ENCODE measurements at regions not wholly inside any gene's neighbourhood (a gene's known extent, or its start where the extent isn't known, plus 50 kb on each side); places are given as distances from the start of the nearest gene placed in this dataset.
"Not testable (repeated sequence)": the region's sequence is repeated elsewhere in the genome, so short reads cannot be mapped to it uniquely, and the experiment has no call there.

DNA sequence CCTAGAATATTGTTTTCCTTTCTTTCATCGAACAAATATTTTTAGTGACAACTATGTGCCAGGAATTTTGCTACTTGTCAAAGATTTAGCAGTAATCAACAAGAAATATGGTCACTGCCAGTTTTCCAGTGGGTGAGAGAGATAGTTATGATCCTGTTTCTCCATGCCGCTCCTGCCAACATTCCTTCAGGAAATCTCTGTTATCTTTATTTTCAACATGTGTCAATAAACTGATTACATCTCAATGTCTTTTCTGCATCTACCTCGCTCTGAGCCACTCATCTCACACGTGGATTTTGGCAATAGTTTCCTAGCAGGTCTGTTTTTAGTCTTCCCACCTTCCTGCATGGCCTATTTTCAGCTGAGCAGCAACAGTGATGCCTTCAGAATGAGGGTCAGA is 650.0 kb upstream of the STXBP6 start:
- TF ChIP-seq, protein P1, sequence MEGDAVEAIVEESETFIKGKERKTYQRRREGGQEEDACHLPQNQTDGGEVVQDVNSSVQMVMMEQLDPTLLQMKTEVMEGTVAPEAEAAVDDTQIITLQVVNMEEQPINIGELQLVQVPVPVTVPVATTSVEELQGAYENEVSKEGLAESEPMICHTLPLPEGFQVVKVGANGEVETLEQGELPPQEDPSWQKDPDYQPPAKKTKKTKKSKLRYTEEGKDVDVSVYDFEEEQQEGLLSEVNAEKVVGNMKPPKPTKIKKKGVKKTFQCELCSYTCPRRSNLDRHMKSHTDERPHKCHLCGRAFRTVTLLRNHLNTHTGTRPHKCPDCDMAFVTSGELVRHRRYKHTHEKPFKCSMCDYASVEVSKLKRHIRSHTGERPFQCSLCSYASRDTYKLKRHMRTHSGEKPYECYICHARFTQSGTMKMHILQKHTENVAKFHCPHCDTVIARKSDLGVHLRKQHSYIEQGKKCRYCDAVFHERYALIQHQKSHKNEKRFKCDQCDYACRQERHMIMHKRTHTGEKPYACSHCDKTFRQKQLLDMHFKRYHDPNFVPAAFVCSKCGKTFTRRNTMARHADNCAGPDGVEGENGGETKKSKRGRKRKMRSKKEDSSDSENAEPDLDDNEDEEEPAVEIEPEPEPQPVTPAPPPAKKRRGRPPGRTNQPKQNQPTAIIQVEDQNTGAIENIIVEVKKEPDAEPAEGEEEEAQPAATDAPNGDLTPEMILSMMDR (conservative IDR thresholded peaks at IDR 0.05; ENCODE audit: low read depth, low read length), result no peak
- no peak overlapping the region for H3K4me3 ChIP-seq (ENCODE audit: low read depth, low read length)
- DNase-seq (ENCODE audit: low read depth), result no peak

GRCh38 chr14:25698111-25698510 is 648.2 kb upstream of the STXBP6 start:
- TF ChIP-seq, protein P1 (conservative IDR thresholded peaks at IDR 0.05; ENCODE audit: low read depth, low read length), result no peak
- DNase-seq (ENCODE audit: low read depth), result no peak
- no peak overlapping the region for H3K4me3 ChIP-seq (ENCODE audit: low read depth, low read length)

GRCh38 chr14:25696176-25696575 is 646.2 kb upstream of the STXBP6 start:
- H3K4me3 ChIP-seq (ENCODE audit: low read depth, low read length), result no peak overlapping the region
- TF ChIP-seq, protein P1 (conservative IDR thresholded peaks at IDR 0.05; ENCODE audit: low read depth, low read length), result no peak
- DNase-seq (ENCODE audit: low read depth), result no peak

DNA sequence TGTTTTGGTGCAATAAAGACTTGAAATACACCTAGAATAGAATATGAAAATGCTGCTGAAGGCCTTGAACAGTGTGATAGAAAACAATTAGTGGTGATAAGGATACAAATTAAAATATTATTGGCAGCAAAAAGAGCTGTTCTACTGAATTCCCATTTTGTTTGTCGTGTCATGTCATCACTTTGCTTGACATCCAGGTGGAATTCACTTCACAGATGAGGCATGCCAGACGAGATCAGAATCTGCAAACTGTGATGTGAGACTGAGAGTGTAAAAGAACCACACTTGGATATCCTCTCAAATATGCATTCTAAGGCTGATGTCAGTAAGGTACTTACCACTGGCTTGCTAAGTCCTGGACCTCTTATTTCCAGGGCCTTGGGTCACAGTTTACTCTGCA is 635.1 kb upstream of the STXBP6 start:
- TF ChIP-seq, protein P1 (conservative IDR thresholded peaks at IDR 0.05; ENCODE audit: low read depth, low read length), result no peak
- H3K4me3 ChIP-seq (ENCODE audit: low read depth, low read length), result no peak overlapping the region
- no peak for DNase-seq (ENCODE audit: low read depth)

- DNase-seq (ENCODE audit: low read depth), result no peak
- H3K4me3 ChIP-seq (ENCODE audit: low read depth, low read length), result no peak overlapping the region
- TF ChIP-seq, protein P1 (conservative IDR thresholded peaks at IDR 0.05; ENCODE audit: low read depth, low read length), result no peak
Observed at GRCh38 chr14:25680934-25681333, 631.0 kb upstream of the STXBP6 start.

DNA sequence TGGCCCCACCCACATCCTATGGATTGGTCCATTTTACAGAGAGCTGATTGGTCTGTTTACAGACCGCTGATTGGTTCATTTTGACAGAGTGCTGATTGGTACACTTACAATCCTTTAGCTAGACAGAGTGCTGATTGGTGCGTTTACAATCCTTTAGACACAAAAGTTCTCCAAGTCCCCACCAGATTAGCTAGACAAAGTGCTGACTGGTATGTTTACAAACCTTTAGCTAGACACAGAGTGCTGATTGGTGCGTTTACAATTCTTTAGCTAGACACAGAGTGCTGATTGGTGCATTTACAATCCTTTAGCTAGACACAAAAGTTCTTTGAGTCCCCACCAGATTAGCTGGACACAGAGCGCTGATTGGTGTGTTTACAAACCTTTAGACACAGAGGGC is 630.6 kb upstream of the STXBP6 start:
- DNase-seq (ENCODE audit: low read depth); H3K4me3 ChIP-seq (ENCODE audit: low read depth, low read length): not testable (repeated sequence)

- no peak overlapping the region for H3K4me3 ChIP-seq (ENCODE audit: low read depth, low read length)
- TF ChIP-seq, protein P1 (conservative IDR thresholded peaks at IDR 0.05; ENCODE audit: low read depth, low read length), result no peak
- DNase-seq (ENCODE audit: low read depth), result no peak
Observed at GRCh38 chr14:25677111-25677510, 627.2 kb upstream of the STXBP6 start.

DNA sequence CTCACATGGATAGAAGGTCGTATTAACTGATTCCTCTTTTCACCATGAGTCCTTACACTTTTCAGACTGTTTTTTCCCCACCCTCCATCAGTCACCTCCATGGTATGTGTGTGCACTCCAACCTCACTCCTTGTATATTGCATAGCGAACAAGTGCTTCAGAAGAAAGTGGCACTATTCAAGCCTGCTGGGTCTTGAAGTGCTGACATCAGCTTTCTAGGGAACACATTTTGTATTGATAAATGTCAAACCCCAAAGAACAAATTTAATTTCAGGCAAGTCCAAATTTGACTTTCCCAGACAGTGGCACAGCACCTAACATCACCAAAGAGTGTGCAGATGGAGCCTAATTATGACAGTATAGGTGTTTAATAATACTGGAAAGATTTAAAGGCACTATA is 617.4 kb upstream of the STXBP6 start:
- no peak for DNase-seq (ENCODE audit: low read depth)
- TF ChIP-seq, protein P1 (conservative IDR thresholded peaks at IDR 0.05; ENCODE audit: low read depth, low read length), result no peak
- no peak overlapping the region for H3K4me3 ChIP-seq (ENCODE audit: low read depth, low read length)

All from choroid plexus epithelial cell (primary cell).